MM.1S (cell line): ENCODE measurements at regions not wholly inside any gene's neighbourhood (a gene's known extent, or its start where the extent isn't known, plus 50 kb on each side); places are given as distances from the start of the nearest gene placed in this dataset.

Experiments used
- DNase-seq: peaks from one replicate; pipeline ENCODE4 v3.0.0-alpha.2; 2015
- H2AFZ ChIP-seq: fragments of 300-600 bp; sonication (generic); 2 replicates; pipeline ENCODE4 v1.6.0; 2016; ENCODE audit warnings: antibody characterized with exemption, low read length
- H3F3A ChIP-seq: fragments of 300-600 bp; sonication (generic); 2 replicates; pipeline ENCODE4 v1.6.1; 2016; ENCODE audit warnings: mild to moderate bottlenecking, antibody characterized with exemption, low read length, moderate library complexity, mixed read lengths; ENCODE audit not compliant: insufficient read depth
- H3K27ac ChIP-seq: fragments of 300-600 bp; sonication (generic); 2 replicates; pipeline ENCODE4 v1.5.1; 2016; ENCODE audit warnings: mild to moderate bottlenecking, low read length
- H3K27me3 ChIP-seq: fragments of 300-600 bp; sonication (generic); replicated peaks from 2 replicates; pipeline ENCODE4 v1.6.0; 2016; ENCODE audit warnings: low read length; ENCODE audit not compliant: insufficient read depth
- H3K36me3 ChIP-seq: fragments of 300-600 bp; sonication (generic); replicated peaks from 2 replicates; pipeline ENCODE4 v1.6.1; 2016; ENCODE audit warnings: mild to moderate bottlenecking, low read length, mixed read lengths; ENCODE audit not compliant: insufficient read depth
- H3K4me1 ChIP-seq: fragments of 300-600 bp; sonication (generic); 2 replicates; pipeline ENCODE4 v1.6.1; 2016; ENCODE audit warnings: low read length, mixed read lengths
- H3K4me2 ChIP-seq: fragments of 300-600 bp; sonication (generic); 2 replicates; pipeline ENCODE4 v1.6.0; 2016; ENCODE audit warnings: low read depth, low read length
- H3K4me3 ChIP-seq: fragments of 300-600 bp; sonication (generic); 2 replicates; pipeline ENCODE4 v1.5.1; 2016; ENCODE audit warnings: low read length, mixed read lengths
- H3K79me2 ChIP-seq: fragments of 300-600 bp; sonication (generic); 2 replicates; pipeline ENCODE4 v1.6.1; 2016; ENCODE audit warnings: mixed run types, low read length, mixed read lengths
- H3K9ac ChIP-seq: fragments of 300-600 bp; sonication (generic); 2 replicates; pipeline ENCODE4 v1.6.1; 2016; ENCODE audit warnings: low read length, mixed read lengths
- H3K9me2 ChIP-seq: fragments of 300-600 bp; sonication (generic); replicated peaks from 2 replicates; pipeline ENCODE4 v1.6.1; 2016; ENCODE audit warnings: mild to moderate bottlenecking, low read length, mixed read lengths; ENCODE audit not compliant: insufficient read depth
- H3K9me3 ChIP-seq: fragments of 300-600 bp; sonication (generic); replicated peaks from 2 replicates; pipeline ENCODE4 v1.6.1; 2016; ENCODE audit warnings: mild to moderate bottlenecking, low read length, mixed read lengths; ENCODE audit not compliant: insufficient read depth
- H4K20me1 ChIP-seq: fragments of 300-600 bp; sonication (generic); 2 replicates; pipeline ENCODE4 v1.6.1; 2016; ENCODE audit warnings: mild to moderate bottlenecking, low read length, moderate library complexity, mixed read lengths; ENCODE audit not compliant: insufficient read depth
- CTCF ChIP-seq: fragments of 300-600 bp; sonication (generic); IDR thresholded peaks from 2 replicates; pipeline ENCODE4 v1.5.1; 2016; ENCODE audit warnings: antibody characterized with exemption, low read length, mixed read lengths
- EZH2 ChIP-seq: fragments of 300-600 bp; sonication (generic); optimal IDR thresholded peaks from 2 replicates; pipeline ENCODE3; 2017; ENCODE audit warnings: low read depth, mild to moderate bottlenecking, antibody characterized with exemption, low read length, mixed read lengths
- EZH2phosphoT487 ChIP-seq: fragments of 300-600 bp; sonication (generic); IDR thresholded peaks from 2 replicates; pipeline ENCODE4 v1.6.1; 2018; ENCODE audit warnings: antibody characterized with exemption, low read length

- no peaks in the 10 kb centered on the region for H3F3A ChIP-seq
- no peaks in the 10 kb centered on the region for H3K27me3 ChIP-seq
- H3K9ac ChIP-seq, result no peak overlapping the region
- no peak overlapping the region for H3K4me2 ChIP-seq
- no peaks in the 10 kb centered on the region for H3K79me2 ChIP-seq
- no peak overlapping the region for H2AFZ ChIP-seq
- H3K4me3 ChIP-seq, result no peak overlapping the region
- no peaks in the 10 kb centered on the region for H4K20me1 ChIP-seq
- H3K9me3 ChIP-seq, result no peaks in the 10 kb centered on the region
- H3K36me3 ChIP-seq, result no peaks in the 10 kb centered on the region
- no peak overlapping the region for H3K27ac ChIP-seq
- TF ChIP-seq EZH2phosphoT487 (no peak), CTCF (no peak), EZH2 (no peak)
- no peak for DNase-seq
- no peaks in the 10 kb centered on the region for H3K4me1 ChIP-seq
- H3K9me2 ChIP-seq, result no peaks in the 10 kb centered on the region
Observed at GRCh38 chrX:88438209-88438608, 308.8 kb upstream of the CPXCR1 start.

- Histone ChIP-seq H3K79me2 (no peaks in the 10 kb centered on the region), H3K4me2 (no peak overlapping the region), H3K9me3 (no peaks in the 10 kb centered on the region), H4K20me1 (no peaks in the 10 kb centered on the region), H3K27ac (no peak overlapping the region), H3K36me3 (no peaks in the 10 kb centered on the region), H3K27me3 (no peaks in the 10 kb centered on the region), H3K4me1 (no peaks in the 10 kb centered on the region), H3F3A (no peaks in the 10 kb centered on the region), H3K4me3 (no peak overlapping the region), H2AFZ (no peak overlapping the region), H3K9me2 (no peaks in the 10 kb centered on the region), H3K9ac (no peak overlapping the region)
- TF ChIP-seq EZH2 (no peak), EZH2phosphoT487 (no peak), CTCF (no peak)
- no peak for DNase-seq
Observed at GRCh38 chrX:88439935-88440334, 307.1 kb upstream of the CPXCR1 start.
